NCI-H69 (cell line): ENCODE measurements at regions not wholly inside any gene's neighbourhood (a gene's known extent, or its start where the extent isn't known, plus 50 kb on each side); places are given as distances from the start of the nearest gene placed in this dataset.
A peak's percentile ranks its signal among the peaks of the same experiment; 100 is the strongest.

Experiments used
- DNase-seq: peaks from one replicate; lab custom pipeline; 2025; lab: John Stamatoyannopoulos, UW

- no peak for DNase-seq
These were observed 479.1 kb upstream of the USP15 start for GRCh38 chr12:61781021-61781581.

GRCh38 chr12:61796846-61797245 is 463.4 kb upstream of the USP15 start:
- no peak for DNase-seq

- no peak for DNase-seq
These were observed 462.9 kb upstream of the USP15 start for GRCh38 chr12:61797266-61797665.

GRCh38 chr12:61798778-61799177 is 461.4 kb upstream of the USP15 start:
- DNase-seq = no peak

- no peak for DNase-seq
These were observed 455.9 kb upstream of the USP15 start for GRCh38 chr12:61804301-61804700.

- no peak for DNase-seq
These were observed 451.3 kb upstream of the USP15 start for GRCh38 chr12:61808856-61809255.

GRCh38 chr12:61810486-61810885 is 449.7 kb upstream of the USP15 start:
- DNase-seq = no peak

- no peak for DNase-seq
These were observed 438.8 kb upstream of the USP15 start for GRCh38 chr12:61821381-61821780.

GRCh38 chr12:61823102-61823501 is 437.1 kb upstream of the USP15 start:
- DNase-seq = no peak

GRCh38 chr12:61846765-61847164 is 413.4 kb upstream of the USP15 start:
- DNase-seq = no peak

GRCh38 chr12:61848893-61849292 is 411.3 kb upstream of the USP15 start:
- DNase-seq = no peak

GRCh38 chr12:61853945-61854344 is 406.3 kb upstream of the USP15 start:
- no peak for DNase-seq

GRCh38 chr12:61854902-61855301 is 405.3 kb upstream of the USP15 start:
- DNase-seq = no peak

GRCh38 chr12:61857968-61858367 is 402.2 kb upstream of the USP15 start:
- DNase-seq = no peak

- peak; percentile 6 for DNase-seq
These were observed 399.8 kb upstream of the USP15 start for GRCh38 chr12:61860451-61860850.

GRCh38 chr12:61862986-61863385 is 397.2 kb upstream of the USP15 start:
- DNase-seq = no peak

GRCh38 chr12:61863811-61864210 is 396.4 kb upstream of the USP15 start:
- DNase-seq = no peak

GRCh38 chr12:61869796-61870195 is 390.4 kb upstream of the USP15 start:
- DNase-seq = no peak

- DNase-seq = no peak
These were observed 389.3 kb upstream of the USP15 start for GRCh38 chr12:61870658-61871484.

- DNase-seq = no peak
These were observed 388.8 kb upstream of the USP15 start for GRCh38 chr12:61871485-61871810.

- DNase-seq = no peak
These were observed 381.0 kb upstream of the USP15 start for GRCh38 chr12:61879229-61879628.

GRCh38 chr12:61880186-61880585 is 380.0 kb upstream of the USP15 start:
- DNase-seq = no peak

- DNase-seq = no peak
These were observed 368.6 kb upstream of the USP15 start for GRCh38 chr12:61891632-61892031.

GRCh38 chr12:61894168-61894567 is 366.0 kb upstream of the USP15 start:
- no peak for DNase-seq
